ENCODE measurements at regions not wholly inside any gene's neighbourhood (a gene's known extent, or its start where the extent isn't known, plus 50 kb on each side); places are given as distances from the start of the nearest gene placed in this dataset.

DNA sequence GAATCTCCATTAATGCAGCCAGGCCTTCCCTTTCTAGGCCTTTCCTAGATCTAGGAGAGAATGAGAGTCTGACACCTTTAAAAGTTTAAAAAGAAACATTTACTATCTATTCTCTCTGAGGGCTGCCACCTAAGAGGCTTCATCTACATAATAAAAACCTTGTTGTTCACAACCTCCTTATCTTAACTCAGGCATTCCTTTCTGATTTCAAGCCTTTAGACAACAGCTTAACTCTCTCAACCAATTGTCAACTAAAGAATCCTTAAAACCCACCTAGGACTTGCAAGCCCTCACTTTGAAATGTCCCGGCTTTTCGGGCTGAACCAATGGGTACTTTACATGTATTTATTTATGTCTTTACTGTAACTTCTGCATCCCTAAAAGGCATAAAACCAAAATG is 64.3 kb upstream of the RET start:
- DNase-seq: no peak

DNA sequence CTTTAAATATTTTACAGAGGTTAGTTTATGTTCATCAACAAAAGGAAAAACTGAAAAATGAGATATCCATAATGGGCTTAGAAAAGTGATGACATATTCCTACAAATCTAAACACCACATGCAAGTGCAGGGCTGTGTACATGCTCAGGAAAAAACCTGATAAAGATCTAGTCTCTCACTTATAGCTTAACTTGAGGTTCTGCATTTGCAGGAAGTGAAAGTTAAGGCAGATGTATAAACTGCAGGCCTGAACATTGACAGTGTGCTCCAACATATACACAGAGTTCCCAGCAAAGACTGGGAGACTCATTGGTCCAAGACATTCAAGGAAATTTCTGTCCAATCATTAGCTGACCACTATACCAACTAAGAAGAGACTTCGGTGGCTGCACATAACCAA is 63.8 kb upstream of the RET start:
- DNase-seq: no peak

DNA sequence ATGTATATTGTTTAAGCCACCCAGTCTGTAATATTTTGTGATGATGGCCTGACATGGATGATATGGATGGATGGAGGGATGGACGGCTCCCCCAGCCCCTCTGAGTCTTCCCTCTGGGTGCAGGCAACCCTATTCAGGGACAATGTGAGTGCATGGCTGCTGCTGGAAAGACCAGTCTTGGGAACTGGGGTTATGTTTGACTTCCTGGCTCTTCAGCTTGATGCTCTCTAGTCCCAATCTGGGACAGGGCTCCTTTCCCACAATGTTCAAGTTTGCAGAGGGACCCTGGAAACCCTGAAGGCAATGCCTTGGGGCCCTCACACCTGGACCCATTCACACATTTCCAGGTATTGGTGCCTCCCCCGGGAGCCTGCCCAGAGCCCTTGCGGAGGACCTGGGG is 52.3 kb upstream of the RET start:
- no peak for DNase-seq

DNA sequence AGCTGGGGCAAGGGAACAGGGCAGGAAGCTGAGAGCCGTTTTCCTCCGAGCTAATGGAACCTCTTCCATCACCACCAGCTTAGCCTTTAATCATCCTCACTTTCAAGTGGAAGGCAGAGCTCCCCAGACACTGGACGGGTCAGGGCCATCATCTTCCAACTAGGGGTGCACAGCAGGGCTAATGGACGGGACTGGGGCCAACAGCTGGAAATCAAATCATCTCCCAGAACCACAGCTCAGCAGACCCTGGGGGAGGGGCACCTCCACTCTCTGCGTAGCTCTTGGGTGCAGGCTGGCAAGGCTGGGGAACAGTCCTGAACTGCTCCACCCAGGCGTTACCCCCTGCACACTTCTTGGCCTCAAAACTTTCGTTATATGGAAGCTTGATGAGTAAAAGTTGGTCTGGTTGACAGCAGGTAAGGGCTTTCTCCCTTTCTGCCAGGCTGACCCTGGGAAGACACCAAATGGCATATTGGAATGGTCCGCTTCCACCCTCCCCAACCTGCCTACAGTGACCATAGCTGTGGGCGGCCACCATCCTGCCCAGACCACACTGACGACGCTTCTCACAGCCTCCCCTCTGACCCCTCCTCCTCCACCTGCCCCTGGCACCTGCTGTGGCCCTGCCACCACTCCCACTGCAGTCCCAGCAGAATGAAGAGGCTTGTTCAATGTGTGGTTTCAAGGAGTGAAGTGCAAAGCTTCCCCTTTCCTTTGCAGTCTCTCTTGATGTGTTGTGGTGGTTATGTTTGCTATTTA is 51.7 kb upstream of the RET start:
- DNase-seq: no peak

DNA sequence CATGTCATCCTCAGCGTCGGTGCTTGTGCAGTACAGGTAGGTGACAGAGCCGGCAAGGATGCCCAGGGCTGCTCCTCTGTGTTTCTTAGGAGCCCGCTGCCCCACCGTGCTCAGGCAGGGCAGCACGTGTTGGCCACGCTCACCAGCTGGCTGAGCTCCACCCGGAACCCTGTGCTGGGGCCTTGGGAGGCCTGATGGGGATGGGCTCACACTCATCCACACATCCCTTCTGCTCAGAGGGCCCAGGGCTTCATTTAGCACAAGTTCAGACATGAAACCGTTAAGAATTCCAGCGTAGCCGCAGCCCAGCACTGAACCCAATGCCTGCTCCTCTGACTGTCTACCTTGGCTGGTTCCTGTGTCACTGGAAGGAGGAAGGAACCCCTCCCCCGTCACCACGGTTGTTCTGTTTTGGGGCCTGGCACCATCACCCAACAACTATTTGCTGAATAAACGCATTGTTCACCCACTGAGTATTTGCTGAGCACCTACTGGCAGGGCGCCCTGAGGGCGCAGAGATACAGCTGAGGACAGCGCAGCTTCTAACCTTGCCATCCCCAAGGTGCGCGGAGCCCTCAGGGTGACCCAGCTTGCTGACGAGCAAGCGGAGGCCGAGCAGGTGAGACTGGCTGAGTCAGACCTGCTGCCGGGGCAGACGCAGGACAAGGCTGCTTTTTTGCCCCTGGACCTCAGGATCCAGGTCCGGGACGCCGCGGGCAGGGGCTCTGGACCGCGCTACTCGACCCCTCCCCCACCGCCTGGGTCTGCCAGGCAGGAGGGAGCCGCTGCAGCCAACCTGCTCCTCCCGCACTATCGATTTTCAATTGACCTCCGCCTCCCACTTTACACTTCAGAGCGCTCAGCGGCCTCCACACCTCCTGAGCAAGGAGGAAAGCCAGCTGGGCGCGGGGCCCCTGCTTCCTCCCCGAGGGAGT is 50.6 kb upstream of the RET start:
- no peak for DNase-seq

Measured in NCI-H82 (cell line).